Vagina (tissue), 2 donors: ENCODE measurements at regions not wholly inside any gene's neighbourhood (a gene's known extent, or its start where the extent isn't known, plus 50 kb on each side); places are given as distances from the start of the nearest gene placed in this dataset.

ENCODE experiments used
- POLR2A ChIP-seq, 2 donors: fragments of 450-650 bp; IDR thresholded peaks; one replicate each; pipeline ENCODE4 v1.6.1; 2017; ENCODE audit warnings: antibody characterized with exemption in 2 of 2, mild to moderate bottlenecking in 2 of 2, moderate library complexity in 2 of 2
- POLR2AphosphoS5 ChIP-seq, 2 donors: sonication (generic); formaldehyde crosslinking; IDR thresholded peaks; one replicate each; pipeline ENCODE4 v1.9.0; 2017; ENCODE audit warnings: antibody characterized with exemption in 2 of 2, mild to moderate bottlenecking in 2 of 2, low read depth in 1 of 2; ENCODE audit not compliant: insufficient read depth in 1 of 2
- TF ChIP-seq, protein P1 (sequence below), 3 experiments: fragments of 450-650 bp in 2 of 3; fragments of 200-600 bp in 1 of 3; sonication (generic) in 1 of 3; IDR thresholded peaks; one replicate each; pipeline ENCODE4 v1.5.1; 2017 to 2019; ENCODE audit warnings: antibody characterized with exemption in 3 of 3, mild to moderate bottlenecking in 2 of 3, moderate library complexity in 2 of 3

DNA sequence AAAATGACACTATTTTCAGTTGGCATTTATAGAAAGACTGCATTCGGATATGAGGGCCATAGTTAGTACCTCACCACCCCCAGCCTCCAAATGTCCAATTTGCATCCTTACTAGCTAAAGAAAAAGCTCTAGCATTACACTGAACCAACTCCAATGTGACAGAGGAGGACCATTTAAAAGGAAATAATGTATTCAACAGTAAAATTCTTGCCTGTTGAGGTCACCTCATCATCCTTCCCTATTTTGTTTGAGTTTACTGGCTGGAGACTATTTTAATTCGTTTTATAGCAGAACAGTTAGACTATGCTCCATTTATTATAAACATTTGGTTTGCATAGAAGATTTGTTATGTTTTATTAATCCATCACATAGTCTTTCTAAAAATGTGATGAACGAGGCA is 88.2 kb upstream of the PPARGC1A start:
- TF ChIP-seq POLR2AphosphoS5 (IDR thresholded peaks at IDR 0.05; ENCODE audit: insufficient read depth in 1 of 2, low read depth in 1 of 2) (no peak), POLR2A (IDR thresholded peaks at IDR 0.05) (no peak)
- TF ChIP-seq, protein P1, sequence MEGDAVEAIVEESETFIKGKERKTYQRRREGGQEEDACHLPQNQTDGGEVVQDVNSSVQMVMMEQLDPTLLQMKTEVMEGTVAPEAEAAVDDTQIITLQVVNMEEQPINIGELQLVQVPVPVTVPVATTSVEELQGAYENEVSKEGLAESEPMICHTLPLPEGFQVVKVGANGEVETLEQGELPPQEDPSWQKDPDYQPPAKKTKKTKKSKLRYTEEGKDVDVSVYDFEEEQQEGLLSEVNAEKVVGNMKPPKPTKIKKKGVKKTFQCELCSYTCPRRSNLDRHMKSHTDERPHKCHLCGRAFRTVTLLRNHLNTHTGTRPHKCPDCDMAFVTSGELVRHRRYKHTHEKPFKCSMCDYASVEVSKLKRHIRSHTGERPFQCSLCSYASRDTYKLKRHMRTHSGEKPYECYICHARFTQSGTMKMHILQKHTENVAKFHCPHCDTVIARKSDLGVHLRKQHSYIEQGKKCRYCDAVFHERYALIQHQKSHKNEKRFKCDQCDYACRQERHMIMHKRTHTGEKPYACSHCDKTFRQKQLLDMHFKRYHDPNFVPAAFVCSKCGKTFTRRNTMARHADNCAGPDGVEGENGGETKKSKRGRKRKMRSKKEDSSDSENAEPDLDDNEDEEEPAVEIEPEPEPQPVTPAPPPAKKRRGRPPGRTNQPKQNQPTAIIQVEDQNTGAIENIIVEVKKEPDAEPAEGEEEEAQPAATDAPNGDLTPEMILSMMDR (IDR thresholded peaks at IDR 0.05): no peak
